ENCODE measurements at regions not wholly inside any gene's neighbourhood (a gene's known extent, or its start where the extent isn't known, plus 50 kb on each side); places are given as distances from the start of the nearest gene placed in this dataset.

DNA sequence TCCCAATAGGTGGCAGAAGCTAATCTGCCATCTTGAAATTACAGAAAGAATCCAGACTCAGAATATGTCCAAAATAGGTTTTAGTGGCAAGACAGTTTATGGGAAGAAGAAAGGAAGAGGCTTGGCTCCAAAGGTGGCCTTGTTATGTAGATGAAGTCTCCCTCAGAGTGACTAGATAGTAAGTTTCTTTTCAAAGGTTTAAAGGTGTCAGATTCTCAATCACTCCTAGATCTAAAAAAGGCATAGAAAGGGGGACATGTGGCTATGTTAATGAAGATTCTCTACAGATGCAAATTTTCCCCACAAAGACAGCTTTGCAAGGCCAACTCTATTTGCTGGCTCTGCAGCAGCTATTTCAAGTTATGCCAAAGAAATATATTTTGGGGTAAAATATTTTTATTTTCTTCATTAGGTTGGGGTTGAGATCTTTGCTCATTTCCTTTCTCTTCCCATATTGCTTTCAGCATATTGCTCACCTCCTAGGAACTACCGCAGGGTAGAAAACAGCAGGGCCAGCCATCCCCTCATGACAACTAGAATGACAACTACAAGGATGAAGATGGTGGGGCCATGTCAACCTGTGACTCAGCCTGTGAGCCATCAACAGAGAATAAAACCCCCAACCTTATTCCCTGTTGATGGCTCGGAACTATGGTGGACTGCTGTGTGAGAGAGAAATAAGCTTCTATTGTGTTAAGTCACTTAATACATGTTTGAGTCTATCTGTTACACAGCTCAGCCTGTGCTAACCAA lies 274.0 kb upstream of the GALNT17 start:
- H3K27ac ChIP-seq = no peak overlapping the region

DNA sequence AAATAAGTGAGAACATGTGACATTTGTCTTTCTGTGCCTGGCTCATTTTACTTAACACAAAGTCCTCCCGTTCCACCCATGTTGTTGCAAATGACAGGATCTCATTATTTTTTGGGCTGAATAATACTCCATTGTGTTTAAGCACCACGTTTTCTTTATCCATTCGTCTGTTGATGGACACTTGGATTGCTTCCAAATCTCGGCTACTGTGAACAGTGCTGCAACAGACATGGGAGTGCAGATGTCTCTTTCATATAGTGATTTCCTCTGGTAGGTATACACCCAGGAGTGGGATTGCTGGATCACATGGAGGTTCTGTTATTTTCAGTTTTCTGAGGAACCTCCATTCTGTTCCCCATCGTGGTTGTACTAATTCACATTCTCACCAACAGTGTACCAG lies 264.4 kb upstream of the GALNT17 start:
- Histone ChIP-seq H3K79me2 (ENCODE audit: insufficient read depth, low read depth) (no peaks in the 10 kb centered on the region), H3K36me3 (ENCODE audit: insufficient read depth) (no peaks in the 10 kb centered on the region), H3K4me2 (no peak overlapping the region), H3K27ac (no peak overlapping the region), H4K20me1 (ENCODE audit: insufficient read depth) (no peaks in the 10 kb centered on the region), H3K27me3 (ENCODE audit: insufficient read depth, low read depth) (no peaks in the 10 kb centered on the region), H2AFZ (ENCODE audit: low read depth) (no peak overlapping the region), H3K4me1 (ENCODE audit: low read depth, poor library complexity, severe bottlenecking) (no peaks in the 10 kb centered on the region), H3K4me3 (IDR thresholded peaks at IDR 0.05; ENCODE audit: insufficient read depth, low read depth, low read length) (no peak overlapping the region), H3K9ac (no peak overlapping the region)
- TF ChIP-seq, protein P1, sequence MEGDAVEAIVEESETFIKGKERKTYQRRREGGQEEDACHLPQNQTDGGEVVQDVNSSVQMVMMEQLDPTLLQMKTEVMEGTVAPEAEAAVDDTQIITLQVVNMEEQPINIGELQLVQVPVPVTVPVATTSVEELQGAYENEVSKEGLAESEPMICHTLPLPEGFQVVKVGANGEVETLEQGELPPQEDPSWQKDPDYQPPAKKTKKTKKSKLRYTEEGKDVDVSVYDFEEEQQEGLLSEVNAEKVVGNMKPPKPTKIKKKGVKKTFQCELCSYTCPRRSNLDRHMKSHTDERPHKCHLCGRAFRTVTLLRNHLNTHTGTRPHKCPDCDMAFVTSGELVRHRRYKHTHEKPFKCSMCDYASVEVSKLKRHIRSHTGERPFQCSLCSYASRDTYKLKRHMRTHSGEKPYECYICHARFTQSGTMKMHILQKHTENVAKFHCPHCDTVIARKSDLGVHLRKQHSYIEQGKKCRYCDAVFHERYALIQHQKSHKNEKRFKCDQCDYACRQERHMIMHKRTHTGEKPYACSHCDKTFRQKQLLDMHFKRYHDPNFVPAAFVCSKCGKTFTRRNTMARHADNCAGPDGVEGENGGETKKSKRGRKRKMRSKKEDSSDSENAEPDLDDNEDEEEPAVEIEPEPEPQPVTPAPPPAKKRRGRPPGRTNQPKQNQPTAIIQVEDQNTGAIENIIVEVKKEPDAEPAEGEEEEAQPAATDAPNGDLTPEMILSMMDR (conservative IDR thresholded peaks at IDR 0.05; ENCODE audit: low read depth, low read length) = no peak

More for the DNA sequence above, 274.0 kb upstream of the GALNT17 start:
- H3K4me3 ChIP-seq (IDR thresholded peaks at IDR 0.05; ENCODE audit: insufficient read depth, low read depth, low read length) = no peak overlapping the region
- no peak overlapping the region for H3K4me2 ChIP-seq
- no peaks in the 10 kb centered on the region for H3K36me3 ChIP-seq (ENCODE audit: insufficient read depth)
- no peak overlapping the region for H3K9ac ChIP-seq
- no peaks in the 10 kb centered on the region for H3K27me3 ChIP-seq (ENCODE audit: insufficient read depth, low read depth)
- no peaks in the 10 kb centered on the region for H3K4me1 ChIP-seq (ENCODE audit: low read depth, poor library complexity, severe bottlenecking)
- TF ChIP-seq, protein P1 (conservative IDR thresholded peaks at IDR 0.05; ENCODE audit: low read depth, low read length) = no peak
- H3K79me2 ChIP-seq (ENCODE audit: insufficient read depth, low read depth) = no peaks in the 10 kb centered on the region
- H2AFZ ChIP-seq (ENCODE audit: low read depth) = no peak overlapping the region
- no peaks in the 10 kb centered on the region for H4K20me1 ChIP-seq (ENCODE audit: insufficient read depth)

DNA sequence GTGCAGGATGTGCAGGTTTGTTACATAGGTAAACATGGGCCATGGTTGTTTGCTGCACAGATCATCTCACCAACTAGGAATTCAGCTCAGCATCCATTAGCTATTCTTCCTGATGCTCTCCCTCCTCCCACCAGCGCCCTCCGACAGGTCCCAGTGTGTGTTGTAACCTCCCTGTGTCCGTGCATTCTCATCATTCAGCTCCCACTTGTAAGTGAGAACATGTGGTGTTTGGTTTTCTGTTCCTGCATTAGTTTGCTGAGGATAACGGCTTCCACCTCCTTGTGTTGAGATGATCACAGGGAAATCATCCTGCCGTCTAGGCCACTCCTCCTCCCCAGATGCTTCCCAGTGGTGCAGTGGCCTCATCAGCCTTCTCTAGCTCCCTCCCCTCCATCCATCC lies 261.6 kb upstream of the GALNT17 start:
- Histone ChIP-seq H3K4me3 (IDR thresholded peaks at IDR 0.05; ENCODE audit: insufficient read depth, low read depth, low read length) (no peak overlapping the region), H3K9ac (no peak overlapping the region), H3K27ac (no peak overlapping the region), H3K36me3 (ENCODE audit: insufficient read depth) (no peaks in the 10 kb centered on the region), H3K27me3 (ENCODE audit: insufficient read depth, low read depth) (no peaks in the 10 kb centered on the region), H3K4me2 (no peak overlapping the region), H4K20me1 (ENCODE audit: insufficient read depth) (no peaks in the 10 kb centered on the region), H3K4me1 (ENCODE audit: low read depth, poor library complexity, severe bottlenecking) (no peaks in the 10 kb centered on the region), H3K79me2 (ENCODE audit: insufficient read depth, low read depth) (no peaks in the 10 kb centered on the region), H2AFZ (ENCODE audit: low read depth) (no peak overlapping the region)
- TF ChIP-seq, protein P1 (conservative IDR thresholded peaks at IDR 0.05; ENCODE audit: low read depth, low read length) = no peak

DNA sequence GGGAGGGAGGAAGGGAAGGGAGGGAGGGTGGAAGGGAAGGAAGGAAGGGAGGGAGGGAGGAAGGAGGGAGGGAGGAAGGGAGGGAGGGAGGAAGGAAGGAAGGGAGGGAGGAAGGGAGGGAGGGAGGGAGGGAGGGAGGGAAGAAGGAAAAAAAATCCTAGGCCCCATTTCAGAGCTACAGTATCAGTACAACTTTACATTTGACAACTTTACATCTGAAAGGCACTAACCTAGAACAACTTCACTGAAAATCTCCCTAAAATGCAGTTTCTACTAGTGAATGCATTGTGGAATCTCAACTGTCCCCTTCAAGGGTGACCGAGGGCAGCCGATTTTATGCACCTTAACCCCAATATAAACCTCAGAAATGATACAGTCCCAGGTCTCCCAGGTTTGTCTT lies 259.8 kb upstream of the GALNT17 start:
- TF ChIP-seq, protein P1 (conservative IDR thresholded peaks at IDR 0.05; ENCODE audit: low read depth, low read length) = no peak
- no peaks in the 10 kb centered on the region for H3K27me3 ChIP-seq (ENCODE audit: insufficient read depth, low read depth)
- no peaks in the 10 kb centered on the region for H4K20me1 ChIP-seq (ENCODE audit: insufficient read depth)
- H2AFZ ChIP-seq (ENCODE audit: low read depth) = no peak overlapping the region
- H3K79me2 ChIP-seq (ENCODE audit: insufficient read depth, low read depth) = no peaks in the 10 kb centered on the region
- H3K9ac ChIP-seq = no peak overlapping the region
- H3K4me3 ChIP-seq (IDR thresholded peaks at IDR 0.05; ENCODE audit: insufficient read depth, low read depth, low read length) = no peak overlapping the region
- no peaks in the 10 kb centered on the region for H3K36me3 ChIP-seq (ENCODE audit: insufficient read depth)
- H3K4me2 ChIP-seq = no peak overlapping the region
- no peaks in the 10 kb centered on the region for H3K4me1 ChIP-seq (ENCODE audit: low read depth, poor library complexity, severe bottlenecking)
- H3K27ac ChIP-seq = no peak overlapping the region

All from KMS-11 (cell line).